Ishikawa (cell line): ENCODE measurements at regions not wholly inside any gene's neighbourhood (a gene's known extent, or its start where the extent isn't known, plus 50 kb on each side); places are given as distances from the start of the nearest gene placed in this dataset.
A peak's percentile ranks its signal among the peaks of the same experiment; 100 is the strongest.

Experiments used
- CEBPB ChIP-seq: IDR thresholded peaks from 2 replicates; pipeline ENCODE4 v1.6.1; 2012
- CREB1 ChIP-seq: IDR thresholded peaks from 2 replicates; pipeline ENCODE4 v1.6.1; 2012; ENCODE audit warnings: low read depth
- EGR1 ChIP-seq: IDR thresholded peaks from 2 replicates; pipeline ENCODE4 v1.6.1; 2012
- EP300 ChIP-seq: IDR thresholded peaks from 2 replicates; pipeline ENCODE4 v1.6.1; 2012; ENCODE audit warnings: borderline replicate concordance
- FOXM1 ChIP-seq: IDR thresholded peaks from 2 replicates; pipeline ENCODE4 v1.6.1; 2012; ENCODE audit warnings: low read depth, borderline replicate concordance
- NFIC ChIP-seq: IDR thresholded peaks from 2 replicates; pipeline ENCODE4 v1.6.1; 2012
- RAD21 ChIP-seq: IDR thresholded peaks from 2 replicates; pipeline ENCODE4 v1.6.1; 2012; ENCODE audit warnings: low read depth
- TAF1 ChIP-seq: IDR thresholded peaks from 2 replicates; pipeline ENCODE4 v1.6.1; 2012; ENCODE audit warnings: low read depth, mild to moderate bottlenecking
- TCF12 ChIP-seq: IDR thresholded peaks from 2 replicates; pipeline ENCODE4 v1.6.1; 2012; ENCODE audit warnings: low read depth
- TEAD4 ChIP-seq: IDR thresholded peaks from 2 replicates; pipeline ENCODE4 v1.6.1; 2012
- YY1 ChIP-seq: IDR thresholded peaks from 2 replicates; pipeline ENCODE4 v1.6.1; 2012; ENCODE audit warnings: low read depth
- ZBTB7A ChIP-seq: IDR thresholded peaks from 2 replicates; pipeline ENCODE4 v1.6.1; 2012; ENCODE audit warnings: low read depth
- TF ChIP-seq, protein P1 (sequence below): IDR thresholded peaks from 2 replicates; pipeline ENCODE4 v1.6.1; 2012
- TF ChIP-seq, protein P2 (sequence below): IDR thresholded peaks from 2 replicates; pipeline ENCODE4 v1.6.1; 2012; ENCODE audit warnings: low read depth, mild to moderate bottlenecking
- TF ChIP-seq, protein P3 (sequence below): IDR thresholded peaks from 2 replicates; pipeline ENCODE4 v1.6.1; 2012

DNA sequence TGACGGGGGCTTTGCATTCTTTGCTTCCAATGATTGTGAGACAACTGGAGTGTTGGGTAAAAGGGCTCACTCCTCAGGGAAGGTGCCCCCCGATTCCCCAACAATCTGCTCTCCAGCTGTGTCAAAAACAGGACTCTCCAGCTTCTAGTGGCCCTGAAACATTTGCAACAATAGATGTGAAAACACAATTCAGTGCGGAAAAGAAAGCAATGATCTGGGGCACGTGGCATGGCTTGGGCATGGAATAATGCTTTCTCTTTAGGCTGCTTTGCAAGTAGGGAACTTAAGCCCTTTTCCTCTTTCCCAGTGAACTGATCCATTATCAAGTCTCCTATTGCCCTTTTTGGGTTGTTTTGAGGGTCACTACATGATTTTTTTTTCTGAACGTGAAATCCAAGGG, 239.9 kb downstream of the C4orf33 start:
- TF ChIP-seq ZBTB7A = no peak
- no peak for TF ChIP-seq EP300
- no peak for TF ChIP-seq TEAD4
- TF ChIP-seq TCF12 = no peak
- no peak for TF ChIP-seq CREB1
- no peak for TF ChIP-seq CEBPB
- no peak for TF ChIP-seq FOXM1
- TF ChIP-seq, protein P1, sequence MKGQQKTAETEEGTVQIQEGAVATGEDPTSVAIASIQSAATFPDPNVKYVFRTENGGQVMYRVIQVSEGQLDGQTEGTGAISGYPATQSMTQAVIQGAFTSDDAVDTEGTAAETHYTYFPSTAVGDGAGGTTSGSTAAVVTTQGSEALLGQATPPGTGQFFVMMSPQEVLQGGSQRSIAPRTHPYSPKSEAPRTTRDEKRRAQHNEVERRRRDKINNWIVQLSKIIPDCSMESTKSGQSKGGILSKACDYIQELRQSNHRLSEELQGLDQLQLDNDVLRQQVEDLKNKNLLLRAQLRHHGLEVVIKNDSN = no peak

DNA sequence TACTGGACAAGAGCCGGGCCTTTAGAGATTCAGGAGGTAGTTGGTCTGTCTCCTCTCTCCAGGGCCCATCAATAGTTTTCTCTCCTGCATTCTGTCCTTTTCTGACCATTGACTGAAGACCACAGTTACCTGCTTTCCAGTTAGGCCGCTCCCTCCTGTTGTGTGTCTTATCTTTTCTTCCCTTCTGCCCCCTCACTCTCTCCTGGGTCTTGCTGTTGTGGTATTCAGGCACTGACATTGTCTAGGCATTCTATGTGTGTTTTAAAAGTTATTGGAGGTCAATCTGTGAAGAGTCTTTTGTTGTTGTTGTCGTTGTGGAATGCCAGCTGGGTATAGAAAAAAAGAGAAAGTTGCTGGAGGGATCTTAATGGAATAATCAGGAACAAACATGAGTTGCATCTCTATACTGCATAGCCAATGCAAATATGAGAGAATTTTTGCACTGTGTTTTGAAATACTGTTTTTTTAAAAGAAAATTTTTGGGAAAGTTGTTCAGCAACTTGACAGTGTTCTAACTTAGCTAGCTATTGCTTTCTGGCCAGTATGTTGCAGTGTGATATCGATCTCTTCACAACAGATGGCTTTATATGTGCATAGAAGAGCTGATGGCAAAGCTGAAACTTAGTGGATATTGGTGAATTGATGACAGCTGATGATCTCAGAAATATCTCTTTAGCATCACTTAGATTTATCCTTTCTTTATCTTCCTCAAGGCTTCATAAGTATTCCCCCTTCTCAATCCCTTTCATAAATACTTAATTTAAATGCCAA, 240.7 kb downstream of the C4orf33 start:
- no peak for TF ChIP-seq NFIC
- TF ChIP-seq, protein P1 = no peak
- TF ChIP-seq CEBPB = no peak
- no peak for TF ChIP-seq RAD21
- TF ChIP-seq TAF1 = no peak
- TF ChIP-seq, protein P2, sequence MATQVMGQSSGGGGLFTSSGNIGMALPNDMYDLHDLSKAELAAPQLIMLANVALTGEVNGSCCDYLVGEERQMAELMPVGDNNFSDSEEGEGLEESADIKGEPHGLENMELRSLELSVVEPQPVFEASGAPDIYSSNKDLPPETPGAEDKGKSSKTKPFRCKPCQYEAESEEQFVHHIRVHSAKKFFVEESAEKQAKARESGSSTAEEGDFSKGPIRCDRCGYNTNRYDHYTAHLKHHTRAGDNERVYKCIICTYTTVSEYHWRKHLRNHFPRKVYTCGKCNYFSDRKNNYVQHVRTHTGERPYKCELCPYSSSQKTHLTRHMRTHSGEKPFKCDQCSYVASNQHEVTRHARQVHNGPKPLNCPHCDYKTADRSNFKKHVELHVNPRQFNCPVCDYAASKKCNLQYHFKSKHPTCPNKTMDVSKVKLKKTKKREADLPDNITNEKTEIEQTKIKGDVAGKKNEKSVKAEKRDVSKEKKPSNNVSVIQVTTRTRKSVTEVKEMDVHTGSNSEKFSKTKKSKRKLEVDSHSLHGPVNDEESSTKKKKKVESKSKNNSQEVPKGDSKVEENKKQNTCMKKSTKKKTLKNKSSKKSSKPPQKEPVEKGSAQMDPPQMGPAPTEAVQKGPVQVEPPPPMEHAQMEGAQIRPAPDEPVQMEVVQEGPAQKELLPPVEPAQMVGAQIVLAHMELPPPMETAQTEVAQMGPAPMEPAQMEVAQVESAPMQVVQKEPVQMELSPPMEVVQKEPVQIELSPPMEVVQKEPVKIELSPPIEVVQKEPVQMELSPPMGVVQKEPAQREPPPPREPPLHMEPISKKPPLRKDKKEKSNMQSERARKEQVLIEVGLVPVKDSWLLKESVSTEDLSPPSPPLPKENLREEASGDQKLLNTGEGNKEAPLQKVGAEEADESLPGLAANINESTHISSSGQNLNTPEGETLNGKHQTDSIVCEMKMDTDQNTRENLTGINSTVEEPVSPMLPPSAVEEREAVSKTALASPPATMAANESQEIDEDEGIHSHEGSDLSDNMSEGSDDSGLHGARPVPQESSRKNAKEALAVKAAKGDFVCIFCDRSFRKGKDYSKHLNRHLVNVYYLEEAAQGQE = no peak
- TF ChIP-seq ZBTB7A = no peak
- no peak for TF ChIP-seq EP300
- TF ChIP-seq CREB1 = no peak
- no peak for TF ChIP-seq FOXM1
- TF ChIP-seq YY1 = no peak
- TF ChIP-seq TEAD4 = no peak

DNA sequence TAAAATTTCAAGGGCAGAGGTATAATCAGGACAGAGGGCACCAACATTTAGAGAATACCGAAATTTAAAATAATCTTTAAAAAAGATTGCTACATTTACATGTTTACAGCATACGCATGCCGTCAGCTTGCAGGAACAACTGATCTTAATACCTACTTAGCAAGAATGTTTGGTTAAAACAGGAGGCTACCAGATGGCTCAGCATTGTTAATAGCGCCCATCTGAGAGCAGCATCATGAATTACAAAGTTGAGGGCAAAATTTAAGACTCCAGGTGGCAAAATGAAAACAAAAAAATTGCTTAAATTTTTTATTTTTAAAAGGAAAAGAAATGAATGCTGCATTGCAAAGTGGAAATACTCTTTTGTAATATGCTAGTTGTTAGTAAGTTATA, 241.3 kb downstream of the C4orf33 start:
- TF ChIP-seq YY1 (no peak), EGR1 (no peak), FOXM1 (no peak), TAF1 (no peak), RAD21 (no peak), ZBTB7A (no peak)
- TF ChIP-seq, protein P1 = no peak

DNA sequence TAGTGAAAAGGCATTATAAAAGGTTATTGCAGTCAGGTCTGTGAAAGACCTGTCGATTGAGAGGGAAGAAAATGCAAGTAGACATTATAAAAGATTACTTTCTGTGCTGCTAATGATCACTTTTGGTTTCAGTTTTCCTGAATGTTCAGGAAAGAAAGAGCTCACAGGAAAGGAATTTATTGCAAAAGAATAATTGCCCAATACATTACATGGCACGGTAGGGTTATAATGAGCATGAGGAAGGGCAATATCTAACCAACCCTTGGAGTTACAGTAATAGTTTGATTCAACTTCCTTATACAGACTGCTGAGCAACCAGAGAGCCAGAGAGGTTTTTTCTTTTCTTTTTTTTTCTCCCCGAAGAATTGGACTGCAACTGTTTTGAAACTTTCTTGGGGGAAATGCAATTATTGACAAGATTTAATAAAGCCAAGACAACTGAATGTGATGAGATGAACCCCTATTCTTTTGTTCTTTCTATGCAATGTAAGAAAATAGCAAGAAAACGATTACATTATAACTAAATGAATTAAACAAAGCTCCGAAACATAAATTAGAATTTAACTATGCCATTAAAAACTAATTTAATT, 247.0 kb downstream of the C4orf33 start:
- TF ChIP-seq TEAD4 (peak; percentile 28; the same call in 1 of the 2 replicates), RAD21 (no peak), CEBPB (peak; percentile 94)
- TF ChIP-seq, protein P3, sequence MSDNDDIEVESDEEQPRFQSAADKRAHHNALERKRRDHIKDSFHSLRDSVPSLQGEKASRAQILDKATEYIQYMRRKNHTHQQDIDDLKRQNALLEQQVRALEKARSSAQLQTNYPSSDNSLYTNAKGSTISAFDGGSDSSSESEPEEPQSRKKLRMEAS = no peak

DNA sequence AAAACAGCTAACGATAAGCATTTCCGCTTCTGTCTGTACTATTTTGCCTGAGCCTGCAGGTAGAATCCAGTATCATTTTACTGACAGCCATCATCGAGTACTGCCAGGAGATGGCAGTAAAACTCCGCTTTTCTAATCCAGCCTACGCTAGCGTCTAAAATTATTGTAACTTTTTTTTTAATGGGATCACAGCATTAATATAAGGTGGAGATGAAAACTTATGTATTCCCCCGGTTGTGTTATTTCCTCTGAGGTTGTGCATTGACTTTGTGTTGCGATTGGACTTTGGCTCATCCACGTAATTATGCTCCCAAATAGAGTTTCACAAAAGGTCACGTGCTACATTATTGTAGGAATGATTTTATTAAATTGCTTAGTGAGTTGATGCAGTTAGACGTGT, 248.1 kb downstream of the C4orf33 start:
- TF ChIP-seq TCF12 = no peak
- peak; percentile 67 for TF ChIP-seq RAD21

DNA sequence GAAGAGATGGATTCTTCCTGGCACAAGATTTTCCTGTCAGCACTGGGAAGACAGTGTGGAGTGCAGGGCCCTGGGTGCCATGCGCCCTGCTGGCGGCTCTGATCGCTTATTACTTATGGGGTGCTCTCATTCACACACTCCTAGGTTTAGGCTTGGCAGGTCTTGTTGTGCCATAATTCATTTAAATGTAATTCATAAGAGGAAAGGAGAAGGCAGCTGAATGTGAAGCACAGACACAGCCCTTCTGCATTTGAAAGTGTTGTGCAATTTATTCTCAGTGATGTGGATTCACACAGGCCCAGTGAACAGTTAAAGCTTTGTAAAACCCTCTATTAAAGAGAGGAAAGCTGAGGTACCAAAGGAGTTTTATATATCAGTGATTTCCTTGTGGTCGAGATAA, 249.7 kb downstream of the C4orf33 start:
- TF ChIP-seq TCF12 = no peak
- TF ChIP-seq FOXM1 = no peak
- no peak for TF ChIP-seq TEAD4
- TF ChIP-seq TAF1 = no peak

DNA sequence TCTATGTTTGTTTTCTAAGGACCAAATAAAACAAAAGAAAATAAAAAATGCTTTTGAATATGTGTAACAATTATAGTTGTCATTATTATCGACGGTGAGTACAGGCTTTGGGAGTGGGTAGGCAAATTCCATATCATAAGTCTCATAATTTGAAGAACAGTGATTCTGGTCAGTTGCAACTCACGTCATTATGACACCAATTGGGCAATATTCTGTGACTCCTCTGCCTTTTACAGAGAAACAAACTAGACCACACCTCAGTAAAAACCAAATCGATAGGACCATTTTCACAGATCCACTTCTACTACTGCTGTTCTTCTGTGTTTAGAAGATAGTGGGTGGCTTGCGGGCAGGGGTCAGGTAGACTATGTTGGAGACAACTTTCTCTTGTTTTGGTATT, 250.1 kb downstream of the C4orf33 start:
- TF ChIP-seq ZBTB7A = no peak
- no peak for TF ChIP-seq FOXM1
- no peak for TF ChIP-seq TAF1
- TF ChIP-seq CEBPB = no peak
- no peak for TF ChIP-seq EP300
- no peak for TF ChIP-seq EGR1
- TF ChIP-seq YY1 = no peak

DNA sequence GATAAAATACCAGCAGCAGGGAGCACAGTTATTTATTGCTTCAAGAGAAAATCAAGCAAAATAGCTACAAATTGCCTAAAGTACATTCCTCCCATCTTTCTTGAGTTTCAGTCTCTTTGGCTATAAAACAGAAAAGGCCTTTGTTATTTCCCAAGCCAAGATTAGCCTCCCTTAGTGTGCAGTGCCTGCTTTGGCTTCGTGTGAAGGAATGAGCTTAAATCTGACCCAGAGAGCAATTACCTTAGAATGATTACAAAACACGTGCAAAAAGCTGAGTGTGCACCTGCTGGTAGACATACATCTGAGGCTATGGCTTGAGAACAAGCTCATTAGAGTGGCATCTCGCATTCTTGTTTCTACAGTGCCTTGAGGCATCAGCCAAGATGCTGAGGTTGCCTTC, 250.8 kb downstream of the C4orf33 start:
- TF ChIP-seq EP300 (no peak), EGR1 (no peak), ZBTB7A (no peak), CEBPB (no peak), TAF1 (no peak), RAD21 (no peak), YY1 (no peak), TCF12 (no peak), NFIC (no peak), FOXM1 (no peak), CREB1 (no peak), TEAD4 (no peak)
- TF ChIP-seq, protein P1 = no peak
- TF ChIP-seq, protein P2 = no peak
- TF ChIP-seq, protein P3 = no peak
